HG03108 (cell line): ENCODE measurements at regions not wholly inside any gene's neighbourhood (a gene's known extent, or its start where the extent isn't known, plus 50 kb on each side); places are given as distances from the start of the nearest gene placed in this dataset.

Experiments used
- ATAC-seq: cut with Tn5 transposase; IDR thresholded peaks from one replicate; pipeline ENCODE4 v1.9.1; 2021; ENCODE audit warnings: moderate library complexity; ENCODE audit not compliant: unreplicated experiment

DNA sequence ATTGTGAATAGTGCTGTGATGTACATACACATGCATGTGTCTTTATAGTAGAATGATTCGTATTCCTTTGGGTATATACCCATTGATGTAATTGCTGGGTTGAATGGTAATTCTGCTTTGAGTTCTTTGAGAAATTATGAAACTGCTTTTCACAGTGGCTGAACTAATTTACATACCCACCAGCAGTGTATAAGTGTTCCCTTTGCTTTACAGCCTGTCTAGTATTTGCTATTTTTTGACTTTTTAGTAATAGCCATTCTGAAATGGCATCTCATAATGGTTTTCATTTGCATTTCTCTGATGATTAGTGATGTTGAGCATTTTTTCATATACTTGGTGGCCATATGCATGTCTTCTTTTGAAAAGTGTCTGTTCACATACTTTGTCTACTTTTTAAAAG lies 54.5 kb upstream of the FAM78B start:
- ATAC-seq: no peak

DNA sequence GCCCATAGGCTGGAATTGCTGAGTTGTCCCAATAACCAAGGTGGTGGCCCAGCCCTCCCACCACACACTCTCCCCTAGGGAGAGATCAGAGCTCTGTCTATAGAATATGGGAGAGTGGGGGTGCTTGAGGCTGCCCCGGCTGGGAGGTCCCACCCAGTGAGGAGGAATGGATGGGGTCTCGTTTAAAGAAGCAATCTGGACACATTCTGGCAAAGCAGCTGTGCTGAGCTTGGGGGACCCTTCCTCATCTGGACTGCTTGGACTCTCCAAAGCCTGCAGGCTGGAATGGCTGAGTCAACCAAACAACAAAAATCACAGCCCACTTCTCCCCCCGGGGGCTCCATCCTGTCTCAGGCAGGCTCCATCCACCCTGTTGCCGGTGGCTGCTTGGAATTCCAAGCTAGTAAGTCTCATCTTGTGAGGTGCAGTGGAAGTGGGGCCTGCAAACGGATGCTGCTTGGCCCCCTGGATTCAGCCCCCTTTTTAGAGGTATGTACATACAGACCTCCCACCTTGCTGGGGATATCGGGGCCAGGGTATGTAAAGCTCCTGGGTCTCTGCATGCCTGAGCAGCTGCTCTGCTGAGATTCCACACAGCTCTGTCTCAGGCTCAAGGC lies 67.1 kb upstream of the FAM78B start:
- no peak for ATAC-seq

GRCh38 chr1:166235728-166236127 lies 68.9 kb upstream of the FAM78B start:
- no peak for ATAC-seq

- ATAC-seq: no peak
These were observed 70.9 kb upstream of the FAM78B start for GRCh38 chr1:166237675-166238074.

- ATAC-seq: no peak
These were observed 86.4 kb upstream of the FAM78B start for GRCh38 chr1:166253076-166253779.

- no peak for ATAC-seq
These were observed 91.2 kb upstream of the FAM78B start for GRCh38 chr1:166258017-166258416.

- ATAC-seq: no peak
These were observed 94.7 kb upstream of the FAM78B start for GRCh38 chr1:166261511-166261910.

DNA sequence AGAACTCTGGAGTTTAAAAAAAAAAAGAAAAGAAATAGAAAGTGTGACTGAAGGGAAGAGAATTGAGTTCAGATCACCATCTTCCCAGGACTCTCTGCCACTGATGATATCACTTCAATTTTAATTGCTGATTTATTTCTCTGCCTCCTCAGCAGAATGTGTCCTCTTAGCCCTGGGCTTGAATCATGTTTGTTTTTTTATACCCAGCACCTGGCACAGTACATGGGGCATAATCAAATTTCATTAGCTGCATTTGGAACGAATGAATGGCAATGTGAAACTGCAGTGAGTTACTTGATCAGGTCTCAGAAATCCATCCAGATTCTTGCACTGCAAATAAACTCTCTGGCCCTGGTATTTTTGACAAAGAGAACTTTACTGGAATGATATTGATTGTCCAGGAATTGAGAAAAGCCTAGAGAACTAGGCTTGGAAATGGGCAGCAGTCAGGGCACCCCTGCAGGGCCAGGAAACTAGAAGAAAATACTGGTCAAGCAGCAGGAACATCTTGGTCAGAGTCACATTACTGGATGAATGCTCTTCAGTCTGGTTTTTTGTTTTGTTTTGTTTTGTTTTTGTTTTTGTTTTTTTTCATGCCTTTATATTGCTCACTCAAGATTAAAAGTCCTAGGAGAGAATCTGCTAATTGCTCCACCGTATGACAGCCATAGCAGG lies 103.8 kb upstream of the FAM78B start:
- ATAC-seq: no peak

GRCh38 chr1:166271151-166271538 lies 104.3 kb upstream of the FAM78B start:
- ATAC-seq: no peak

DNA sequence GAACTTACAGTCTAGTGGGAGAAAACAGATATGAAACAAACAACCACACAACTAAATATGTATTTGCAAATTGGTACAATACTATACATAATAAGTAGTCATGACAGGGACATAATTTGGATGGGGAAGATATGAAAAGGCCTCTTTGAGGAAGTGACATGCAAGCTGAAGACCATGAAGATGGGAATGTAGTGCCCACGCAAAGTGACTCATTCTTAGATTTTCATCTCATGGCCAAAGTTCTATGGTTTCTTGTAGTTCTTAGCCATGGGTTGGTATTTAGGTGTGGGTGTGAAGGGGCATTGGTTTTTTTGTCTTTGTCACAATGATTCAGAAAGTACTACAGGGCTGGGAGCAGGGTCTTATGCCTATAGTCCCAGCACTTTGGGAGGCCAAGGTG lies 105.4 kb upstream of the FAM78B start:
- ATAC-seq: peak; percentile 63

- ATAC-seq: no peak
These were observed 106.0 kb upstream of the FAM78B start for GRCh38 chr1:166272851-166273250.

- no peak for ATAC-seq
These were observed 106.8 kb upstream of the FAM78B start for GRCh38 chr1:166273618-166274017.

DNA sequence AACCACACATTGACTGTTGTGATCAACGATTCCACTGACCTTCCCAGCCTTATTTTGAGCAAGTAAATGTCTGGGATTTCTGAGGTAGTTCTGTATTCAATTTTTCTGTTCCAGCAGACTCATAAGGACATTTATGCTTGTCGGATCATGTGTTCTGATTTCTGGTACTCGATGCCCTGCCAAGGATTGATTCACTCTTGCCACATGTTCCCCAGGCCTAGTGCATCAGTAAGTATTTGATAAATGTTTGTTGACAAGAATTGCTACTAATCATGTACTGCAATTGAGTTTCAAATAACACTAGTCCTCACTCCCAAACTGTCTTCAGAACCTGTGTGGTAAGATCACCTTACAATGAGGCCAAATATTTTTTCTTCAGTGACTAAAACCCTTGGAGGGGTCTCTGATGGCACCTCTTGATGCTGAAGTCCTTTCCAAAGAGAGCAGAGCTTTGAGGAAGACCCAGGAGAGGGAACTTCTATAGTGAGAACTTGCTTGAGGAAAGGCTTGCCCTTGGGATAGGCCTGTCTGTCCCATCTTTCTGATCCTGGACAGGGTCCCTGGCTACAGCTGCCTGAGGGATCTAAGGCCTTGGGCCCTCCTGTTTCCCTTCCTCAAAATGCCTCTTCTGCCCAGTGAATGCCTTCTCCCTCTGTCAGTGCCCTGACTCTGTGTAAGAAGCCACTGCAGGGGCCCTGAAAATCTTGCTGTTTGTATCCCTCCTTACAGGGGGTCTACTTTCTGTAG lies 115.8 kb upstream of the FAM78B start:
- no peak for ATAC-seq

DNA sequence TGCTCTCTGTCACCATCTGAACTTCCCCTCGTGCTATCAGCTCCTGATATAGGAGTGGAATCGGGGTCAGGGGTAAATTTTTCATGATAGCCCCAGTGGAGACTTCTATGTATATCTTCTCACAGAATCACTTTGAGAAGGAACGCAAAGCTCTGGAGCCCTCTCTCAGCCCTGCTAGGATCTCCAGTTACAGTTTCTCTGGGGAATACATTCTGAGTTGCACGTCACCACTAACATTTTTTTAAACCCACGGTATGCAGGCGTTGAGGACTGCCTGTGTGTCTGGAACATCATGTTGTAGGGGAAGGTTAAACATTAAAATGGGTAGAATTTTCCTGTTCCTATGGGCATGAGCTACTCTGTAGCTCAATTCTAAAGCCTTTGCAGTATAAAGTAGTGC lies 116.4 kb upstream of the FAM78B start:
- no peak for ATAC-seq

DNA sequence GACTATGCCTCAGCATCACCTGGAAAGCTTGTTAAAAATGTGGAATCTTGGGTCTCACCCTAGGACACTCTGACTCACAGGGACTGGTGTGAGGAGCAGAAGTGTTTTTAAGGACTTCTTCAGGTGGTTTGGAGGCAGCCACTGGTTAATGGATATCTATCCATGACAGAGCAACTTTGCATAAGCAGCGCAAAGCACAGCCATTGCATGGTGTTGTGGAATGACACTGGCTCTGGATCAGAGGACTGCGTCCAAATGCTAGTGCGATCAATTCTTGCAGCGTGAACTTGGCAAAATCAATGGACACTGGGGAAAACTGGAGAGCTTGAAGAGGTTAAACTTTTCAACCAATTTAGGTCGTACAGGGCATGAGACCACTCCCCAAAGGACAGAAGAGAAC lies 116.8 kb upstream of the FAM78B start:
- no peak for ATAC-seq

DNA sequence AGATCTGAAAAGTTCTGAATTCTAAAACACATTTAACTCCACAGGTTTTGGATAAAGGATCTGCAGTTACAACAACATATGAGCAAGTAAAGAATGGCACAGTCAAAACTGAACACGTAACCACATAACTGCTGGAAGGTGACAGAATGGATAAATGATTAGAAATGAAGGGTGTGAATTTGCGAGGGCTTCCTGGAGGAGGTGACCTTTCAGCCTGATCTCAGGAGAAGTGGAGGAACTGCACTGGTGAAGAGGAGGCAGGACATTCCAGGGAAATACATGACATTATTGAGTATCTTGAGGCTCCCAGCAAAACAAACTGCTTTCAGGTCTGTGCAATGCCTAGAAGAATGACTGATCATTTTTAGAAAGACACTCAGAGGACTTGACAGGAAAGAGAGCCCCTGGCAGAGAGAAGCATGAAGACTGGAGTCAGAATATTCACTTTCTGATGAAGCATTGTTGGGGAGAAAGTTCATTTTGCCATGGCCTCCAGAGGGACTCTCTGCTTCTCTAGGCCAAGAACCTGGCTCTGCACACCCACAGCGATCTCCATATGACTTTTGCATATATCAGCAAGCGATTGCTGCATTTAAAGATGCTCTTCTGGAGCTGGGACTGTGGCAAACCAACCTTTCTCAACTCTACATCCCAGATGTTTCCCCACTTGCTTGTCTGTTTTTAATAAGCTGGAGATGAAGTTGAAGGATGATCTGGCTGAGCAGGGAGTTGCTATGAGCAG lies 122.7 kb upstream of the FAM78B start:
- ATAC-seq: no peak

DNA sequence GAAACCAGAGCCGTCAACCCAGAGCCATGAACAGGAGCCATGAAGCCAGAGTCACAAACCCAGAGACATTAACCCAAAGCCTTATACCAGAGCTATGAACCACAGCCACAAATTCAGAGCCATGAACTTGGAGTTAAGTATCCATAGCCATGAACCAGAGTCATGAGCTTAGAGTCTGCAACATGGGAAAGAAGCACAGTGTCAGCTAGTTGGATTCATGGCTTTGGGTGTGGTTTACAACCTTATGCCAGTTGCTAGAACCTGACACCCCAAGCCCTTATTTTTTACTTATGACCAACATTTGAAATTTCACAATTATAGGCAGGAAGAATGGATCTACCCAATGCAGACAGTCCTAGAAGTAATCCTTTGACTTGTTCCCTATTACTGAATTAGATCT lies 128.9 kb upstream of the FAM78B start:
- ATAC-seq: no peak

DNA sequence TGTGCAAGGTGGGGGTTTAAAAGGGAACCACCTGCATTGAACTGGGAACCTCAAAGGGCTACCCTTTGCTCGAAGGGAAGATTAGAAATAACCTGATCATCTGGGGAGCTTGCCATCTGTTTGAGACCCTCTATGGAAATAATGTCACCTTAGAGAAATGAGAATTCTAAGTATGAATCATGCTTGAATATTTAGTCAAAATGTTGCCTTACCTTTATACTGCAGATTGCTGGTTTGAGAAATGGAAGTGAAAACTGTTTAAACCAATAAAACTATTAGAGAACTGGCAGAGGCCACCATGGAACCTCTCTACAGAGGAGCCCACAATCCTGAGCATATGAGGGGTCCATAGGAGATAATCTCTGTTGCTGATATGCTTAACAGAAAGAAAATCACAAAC lies 131.2 kb upstream of the FAM78B start:
- ATAC-seq: no peak

DNA sequence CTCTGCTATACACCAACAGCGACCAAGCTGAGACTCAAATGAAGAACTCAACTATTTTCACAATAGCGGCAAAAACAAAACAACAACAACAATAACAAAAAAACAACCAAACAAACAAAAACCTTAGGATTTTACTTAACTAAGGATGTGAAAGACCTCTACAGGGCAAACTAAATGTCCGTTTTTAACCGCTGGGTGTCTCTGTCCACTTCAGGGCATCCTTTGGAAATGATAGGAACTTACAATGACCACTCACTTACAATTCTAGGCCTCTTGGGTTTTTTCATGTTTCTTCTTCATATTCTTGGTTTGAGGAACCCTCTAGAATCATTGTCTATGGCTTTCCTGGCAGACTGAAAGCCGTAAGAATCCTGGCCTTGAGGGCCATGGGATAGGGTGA lies 134.0 kb upstream of the FAM78B start:
- ATAC-seq: no peak

- ATAC-seq: no peak
These were observed 136.4 kb upstream of the FAM78B start for GRCh38 chr1:166302989-166303758.
